ENCODE measurements at regions not wholly inside any gene's neighbourhood (a gene's known extent, or its start where the extent isn't known, plus 50 kb on each side); places are given as distances from the start of the nearest gene placed in this dataset.

DNA sequence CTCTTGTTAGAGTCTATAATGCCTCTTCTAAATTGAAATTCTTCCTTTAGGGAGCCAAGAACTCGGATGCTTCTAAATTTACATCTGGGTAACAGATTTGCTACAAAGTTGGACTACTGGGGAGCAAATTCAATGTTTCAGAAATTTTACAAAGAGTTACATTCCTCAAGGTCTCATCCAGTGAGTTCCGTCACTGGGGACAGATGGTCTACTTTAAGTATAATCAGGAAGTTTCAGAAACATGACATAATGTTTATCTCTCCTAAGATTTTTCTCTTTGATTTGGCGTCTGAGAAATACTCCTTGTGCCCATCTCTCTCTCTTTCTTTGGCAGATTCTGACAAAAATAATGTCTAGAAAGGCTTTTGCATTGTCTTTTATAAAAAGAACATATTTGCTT is 81.5 kb upstream of the MBNL2 start:
- no peak for TF ChIP-seq EP300 (IDR thresholded peaks at IDR 0.05)
- TF ChIP-seq, protein P1, sequence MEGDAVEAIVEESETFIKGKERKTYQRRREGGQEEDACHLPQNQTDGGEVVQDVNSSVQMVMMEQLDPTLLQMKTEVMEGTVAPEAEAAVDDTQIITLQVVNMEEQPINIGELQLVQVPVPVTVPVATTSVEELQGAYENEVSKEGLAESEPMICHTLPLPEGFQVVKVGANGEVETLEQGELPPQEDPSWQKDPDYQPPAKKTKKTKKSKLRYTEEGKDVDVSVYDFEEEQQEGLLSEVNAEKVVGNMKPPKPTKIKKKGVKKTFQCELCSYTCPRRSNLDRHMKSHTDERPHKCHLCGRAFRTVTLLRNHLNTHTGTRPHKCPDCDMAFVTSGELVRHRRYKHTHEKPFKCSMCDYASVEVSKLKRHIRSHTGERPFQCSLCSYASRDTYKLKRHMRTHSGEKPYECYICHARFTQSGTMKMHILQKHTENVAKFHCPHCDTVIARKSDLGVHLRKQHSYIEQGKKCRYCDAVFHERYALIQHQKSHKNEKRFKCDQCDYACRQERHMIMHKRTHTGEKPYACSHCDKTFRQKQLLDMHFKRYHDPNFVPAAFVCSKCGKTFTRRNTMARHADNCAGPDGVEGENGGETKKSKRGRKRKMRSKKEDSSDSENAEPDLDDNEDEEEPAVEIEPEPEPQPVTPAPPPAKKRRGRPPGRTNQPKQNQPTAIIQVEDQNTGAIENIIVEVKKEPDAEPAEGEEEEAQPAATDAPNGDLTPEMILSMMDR (IDR thresholded peaks at IDR 0.05), result no peak
- TF ChIP-seq POLR2A (IDR thresholded peaks at IDR 0.05), result no peak

Data from stomach (tissue), 4 donors.